Small intestine (tissue), 7 donors: ENCODE measurements at regions not wholly inside any gene's neighbourhood (a gene's known extent, or its start where the extent isn't known, plus 50 kb on each side); places are given as distances from the start of the nearest gene placed in this dataset.

Experiments
- DNase-seq, 2 donors: peaks; one replicate each; pipeline versions ENCODE4 v3.0.0 to v3.0.0-alpha.2; 2013
- FAIRE-seq: peaks from 2 replicates; lab custom pipeline; 2012; peaks lifted over from hg19 to GRCh38; lab: Jason Lieb, UNC
- H3K27ac ChIP-seq, 3 donors: one replicate each; pipeline ENCODE4 v1.5.1; 2013; ENCODE audit warnings: low read length in 2 of 3, mild to moderate bottlenecking in 2 of 3, control low read depth in 1 of 3, inconsistent platforms in 1 of 3, low read depth in 1 of 3, moderate library complexity in 1 of 3
- H3K27me3 ChIP-seq, 3 donors: one replicate each; pipeline ENCODE4 v1.6.1; 2013; ENCODE audit warnings: low read length in 3 of 3, inconsistent platforms in 1 of 3; ENCODE audit not compliant: control insufficient read depth in 3 of 3, insufficient read depth in 3 of 3
- H3K36me3 ChIP-seq, 3 donors: one replicate each; pipeline ENCODE4 v1.6.1; 2013; ENCODE audit warnings: low read length in 3 of 3, inconsistent platforms in 1 of 3, low read depth in 1 of 3, mild to moderate bottlenecking in 1 of 3, moderate library complexity in 1 of 3; ENCODE audit not compliant: control insufficient read depth in 3 of 3, insufficient read depth in 2 of 3
- H3K4me1 ChIP-seq, 3 donors: one replicate each; pipeline ENCODE4 v1.6.1; 2013; ENCODE audit warnings: low read length in 2 of 3, inconsistent platforms in 1 of 3, low read depth in 1 of 3, mild to moderate bottlenecking in 1 of 3, moderate library complexity in 1 of 3; ENCODE audit not compliant: control insufficient read depth in 3 of 3, insufficient read depth in 2 of 3
- H3K4me3 ChIP-seq, 3 donors: one replicate each; pipeline ENCODE4 v1.5.1; 2013; ENCODE audit warnings: low read length in 3 of 3, control low read depth in 1 of 3, inconsistent platforms in 1 of 3, low read depth in 1 of 3, mild to moderate bottlenecking in 1 of 3, moderate library complexity in 1 of 3
- H3K9me3 ChIP-seq, 2 donors: one replicate each; pipeline ENCODE4 v1.6.1; 2013; ENCODE audit warnings: low read depth in 1 of 2, low read length in 1 of 2; ENCODE audit not compliant: control insufficient read depth in 2 of 2, insufficient read depth in 1 of 2
- WGBS, 3 donors: extraction: QIAGEN DNeasy Blood & Tissue Kit; methylation state at CpG; one replicate each; pipeline ENCODE4 v1.1.7; 2013; 5-methylcytosine and 5-hydroxymethylcytosine counted together
- donor health status: healthy with polysubstance abuse.
- donor health status: control.
- donor health status: control.
- donor health status: Bipolar disorder and iron deficiency.
- donor health status: healthy.

- Histone ChIP-seq H3K27me3 (peaks cover 0 to 8% (median 2%) of the 10 kb centered on the region in 3 donors), H3K36me3 (no peaks in the 10 kb centered on the region), H3K4me3 (no peak overlapping the region), H3K27ac (no peak overlapping the region), H3K9me3 (peaks cover 0 to 12% of the 10 kb centered on the region in 2 donors), H3K4me1 (no peaks in the 10 kb centered on the region)
- no peak for FAIRE-seq
- WGBS, 3 donors, result 64 to 77% (median 66%) methylated on average over 3 of the region's 3 CpGs
- no peak for DNase-seq
Measured at GRCh38 chr15:60057554-60057953, 53.4 kb downstream of the FOXB1 start.

GRCh38 chr15:60059186-60059585 lies 55.1 kb downstream of the FOXB1 start:
- Histone ChIP-seq H3K9me3 (peaks cover 0 to 12% of the 10 kb centered on the region in 2 donors), H3K4me1 (no peaks in the 10 kb centered on the region), H3K4me3 (no peak overlapping the region), H3K27me3 (peaks cover 0 to 5% (median 2%) of the 10 kb centered on the region in 3 donors), H3K27ac (no peak overlapping the region), H3K36me3 (no peaks in the 10 kb centered on the region)
- 81 to 100% (median 90%) methylated on average over 1 of the region's 1 CpG for WGBS, 3 donors
- no peak for DNase-seq
- no peak for FAIRE-seq

GRCh38 chr15:60061758-60062157 lies 57.6 kb downstream of the FOXB1 start:
- Histone ChIP-seq H3K4me1 (no peaks in the 10 kb centered on the region), H3K9me3 (peaks cover 0 to 12% of the 10 kb centered on the region in 2 donors), H3K27me3 (peaks cover 0 to 5% (median 2%) of the 10 kb centered on the region in 3 donors), H3K4me3 (no peak overlapping the region), H3K27ac (no peak overlapping the region), H3K36me3 (no peaks in the 10 kb centered on the region)
- FAIRE-seq (no peak), DNase-seq (no peak)
- 85 to 91% (median 89%) methylated on average over 1 of the region's 1 CpG for WGBS, 3 donors

- H3K36me3 ChIP-seq, result no peaks in the 10 kb centered on the region
- no peak for FAIRE-seq
- WGBS, 3 donors, result 81 to 84% (median 83%) methylated on average over 3 of the region's 3 CpGs
Measured at GRCh38 chr15:60062826-60063225, 58.7 kb downstream of the FOXB1 start.

DNA sequence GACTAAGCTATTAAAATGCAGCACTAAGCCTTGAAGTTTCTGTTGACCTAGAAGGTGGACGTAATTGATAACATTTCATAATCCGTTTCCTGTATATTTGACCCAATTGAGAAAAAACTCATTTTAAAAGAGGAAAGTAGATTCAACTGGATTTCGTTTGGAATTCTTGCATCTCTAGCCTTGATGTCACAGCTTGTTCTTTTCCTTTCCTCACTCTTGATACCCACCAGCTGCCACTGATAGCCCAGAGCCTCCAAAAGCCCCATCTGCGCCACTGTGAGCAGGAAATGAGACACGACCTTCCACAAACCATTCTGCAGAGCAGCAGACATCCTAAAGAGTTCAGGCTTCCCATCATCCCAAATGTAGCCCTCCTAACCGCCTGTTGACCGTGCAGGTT lies 61.8 kb downstream of the FOXB1 start:
- H3K9me3 ChIP-seq, result peaks cover 0 to 12% of the 10 kb centered on the region in 2 donors
- no peak for FAIRE-seq
- H3K27me3 ChIP-seq, result no peaks in the 10 kb centered on the region
- no peaks in the 10 kb centered on the region for H3K36me3 ChIP-seq
- no peak overlapping the region for H3K27ac ChIP-seq
- 63 to 83% (median 74%) methylated on average over 7 of the region's 7 CpGs for WGBS, 3 donors
- no peaks in the 10 kb centered on the region for H3K4me1 ChIP-seq
- no peak for DNase-seq
- no peak overlapping the region for H3K4me3 ChIP-seq

More at GRCh38 chr15:60062826-60063225, 58.7 kb downstream of the FOXB1 start:
- peaks cover 0 to 12% of the 10 kb centered on the region in 2 donors for H3K9me3 ChIP-seq
- no peak overlapping the region for H3K4me3 ChIP-seq
- H3K27me3 ChIP-seq, result no peaks in the 10 kb centered on the region
- no peak for DNase-seq
- H3K4me1 ChIP-seq, result no peaks in the 10 kb centered on the region
- H3K27ac ChIP-seq, result no peak overlapping the region

- peaks cover 0 to 5% (median 0%) of the 10 kb centered on the region in 3 donors for H3K27me3 ChIP-seq
- H3K27ac ChIP-seq, result no peak overlapping the region
- no peak overlapping the region for H3K4me3 ChIP-seq
- peaks cover 0 to 5% (median 0%) of the 10 kb centered on the region in 3 donors for H3K4me1 ChIP-seq
- H3K36me3 ChIP-seq, result no peaks in the 10 kb centered on the region
- WGBS, 3 donors, result 69 to 87% (median 81%) methylated on average over 8 of the region's 8 CpGs
- DNase-seq (no peak), FAIRE-seq (no peak)
- H3K9me3 ChIP-seq, result no peaks in the 10 kb centered on the region
Measured at GRCh38 chr15:60070838-60071493, 66.9 kb downstream of the FOXB1 start.

DNA sequence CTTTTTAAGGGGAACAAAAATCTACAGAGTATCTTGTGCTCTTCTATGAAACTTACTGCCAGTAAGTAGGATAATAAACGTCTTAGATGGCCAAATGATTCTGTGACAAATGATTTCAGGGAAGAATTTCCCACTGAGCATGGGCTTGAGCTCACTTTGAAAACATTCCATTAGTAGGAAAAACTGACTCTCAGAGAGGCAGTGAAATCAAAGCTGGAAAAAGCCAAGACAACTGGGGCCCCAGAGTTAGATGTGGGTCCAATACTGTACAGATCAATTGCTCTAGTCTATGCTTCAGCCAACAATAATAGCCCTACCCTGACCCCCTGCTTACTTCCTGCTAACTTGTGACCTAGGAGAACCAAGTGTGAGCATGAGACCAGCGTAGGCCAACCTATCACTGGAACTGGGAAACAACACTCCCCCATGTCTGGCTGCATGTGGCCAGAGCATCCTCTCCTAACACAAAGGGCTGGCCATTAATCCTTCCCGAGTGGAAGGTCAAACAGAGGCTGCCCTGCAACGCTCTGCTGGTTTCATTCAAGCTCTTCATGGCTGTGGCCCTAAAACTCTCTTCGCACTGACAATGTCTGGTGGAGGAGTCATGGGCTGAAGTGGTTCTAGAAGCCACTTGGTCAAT lies 68.8 kb downstream of the FOXB1 start:
- FAIRE-seq (no peak), DNase-seq (no peak)
- Histone ChIP-seq H3K27ac (no peak overlapping the region), H3K9me3 (no peaks in the 10 kb centered on the region), H3K27me3 (peaks cover 0 to 5% (median 0%) of the 10 kb centered on the region in 3 donors), H3K36me3 (no peaks in the 10 kb centered on the region), H3K4me1 (peaks cover 0 to 5% (median 0%) of the 10 kb centered on the region in 3 donors), H3K4me3 (no peak overlapping the region)
- 73 to 87% (median 81%) methylated on average over 5 of the region's 5 CpGs for WGBS, 3 donors

DNA sequence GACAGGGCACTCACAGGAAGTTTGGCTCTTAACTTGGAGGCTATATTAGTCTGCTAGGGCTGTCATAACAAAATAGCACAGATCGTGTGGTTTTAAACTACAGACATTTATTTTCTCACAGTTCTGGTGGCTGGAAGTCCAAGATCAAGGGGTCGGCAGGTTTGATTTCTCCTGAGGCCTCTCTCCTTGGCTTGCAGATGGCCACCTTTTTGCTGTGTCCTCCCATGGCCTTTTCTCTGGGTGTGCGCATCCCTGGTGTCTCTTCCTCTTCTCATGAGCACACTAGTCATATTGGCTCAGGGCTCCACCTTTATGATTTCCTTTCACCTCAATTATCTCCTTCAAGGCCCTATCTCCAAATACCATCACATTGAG lies 69.3 kb downstream of the FOXB1 start:
- no peak for FAIRE-seq
- H3K4me3 ChIP-seq, result no peak overlapping the region

More for the DNA sequence above, 69.3 kb downstream of the FOXB1 start:
- H3K27me3 ChIP-seq, result peaks cover 0 to 5% (median 0%) of the 10 kb centered on the region in 3 donors
- H3K4me1 ChIP-seq, result peaks cover 0 to 5% (median 0%) of the 10 kb centered on the region in 3 donors
- no peak overlapping the region for H3K27ac ChIP-seq
- no peak for DNase-seq
- H3K9me3 ChIP-seq, result no peaks in the 10 kb centered on the region
- H3K36me3 ChIP-seq, result no peaks in the 10 kb centered on the region
- 89 to 97% (median 91%) methylated on average over 3 of the region's 3 CpGs for WGBS, 3 donors
